Stomach (tissue), 8 donors: ENCODE measurements at regions not wholly inside any gene's neighbourhood (a gene's known extent, or its start where the extent isn't known, plus 50 kb on each side); places are given as distances from the start of the nearest gene placed in this dataset.
"Not testable (repeated sequence)": the region's sequence is repeated elsewhere in the genome, so short reads cannot be mapped to it uniquely, and the experiment has no call there.

Source experiments
- DNase-seq, 2 donors: peaks; one replicate each; pipeline versions ENCODE4 v3.0.0 to v3.0.0-alpha.2; 2013 to 2019
- H3K27ac ChIP-seq, 5 donors: fragments of 200-600 bp in 4 of 5; sonication (generic) in 4 of 5; one replicate each; pipeline ENCODE4 v1.5.1; 2013 to 2019; ENCODE audit warnings: mild to moderate bottlenecking in 1 of 5, moderate library complexity in 1 of 5
- H3K27me3 ChIP-seq, 3 donors: fragments of 200-600 bp; sonication (generic); one replicate each; pipeline ENCODE4 v1.5.1; 2017 to 2019; ENCODE audit warnings: mixed run types in 1 of 3
- H3K36me3 ChIP-seq, 4 donors: fragments of 200-600 bp; sonication (generic); 1 replicate in 3 of 4; 2 replicates in 1 of 4; pipeline ENCODE4 v1.5.1; 2016 to 2019
- H3K4me1 ChIP-seq, 4 donors: fragments of 200-600 bp; sonication (generic); one replicate each; pipeline ENCODE4 v1.5.1; 2016 to 2019
- H3K4me3 ChIP-seq, 4 donors: fragments of 200-600 bp; sonication (generic) in 3 of 4; one replicate each; pipeline ENCODE4 v1.5.1; 2016 to 2019; ENCODE audit warnings: mild to moderate bottlenecking in 1 of 4
- H3K9me3 ChIP-seq, 4 donors: fragments of 200-600 bp; sonication (generic); one replicate each; pipeline ENCODE4 v1.5.1; 2016 to 2019
- EP300 ChIP-seq: sonication (generic); formaldehyde crosslinking; IDR thresholded peaks from one replicate; pipeline ENCODE4 v1.6.1; 2017; ENCODE audit warnings: antibody characterized with exemption
- POLR2A ChIP-seq, 4 donors: fragments of 450-650 bp; IDR thresholded peaks; one replicate each; pipeline ENCODE4 v1.6.1; 2016; ENCODE audit warnings: antibody characterized with exemption in 4 of 4, control low read depth in 2 of 4, mild to moderate bottlenecking in 1 of 4, moderate library complexity in 1 of 4
- POLR2AphosphoS5 ChIP-seq, 3 donors: sonication (generic); formaldehyde crosslinking; IDR thresholded peaks; one replicate each; pipeline ENCODE4 v1.6.1; 2016; ENCODE audit warnings: antibody characterized with exemption in 3 of 3
- WGBS, 5 donors: extraction: QIAGEN DNeasy Blood & Tissue Kit in 3 of 5; methylation state at CpG; one replicate each; pipeline versions ENCODE4 v1.1.5 to v1.1.7; 2013 to 2018; 5-methylcytosine and 5-hydroxymethylcytosine counted together
- intact Hi-C: fragments of 100-400 bp; cut with DNase I; formaldehyde crosslinking; loops from one replicate; pipeline ENCODE4 v1.15.1; 2023; ENCODE audit warnings: low total_unique reads
- TF ChIP-seq, protein P1 (sequence below), 7 experiments: fragments of 450-650 bp in 4 of 7; fragments of 200-600 bp in 3 of 7; sonication (generic) in 3 of 7; IDR thresholded peaks; one replicate each; pipeline ENCODE4 v1.5.1; 2016 to 2019; ENCODE audit warnings: antibody characterized with exemption in 7 of 7, control low read depth in 2 of 7, mild to moderate bottlenecking in 1 of 7
- donor health status: healthy with polysubstance abuse.
- donor health status: Bipolar disorder and iron deficiency.
- donor health status: healthy.

- H3K4me3 ChIP-seq = no peak overlapping the region
- intact Hi-C loops = no loop called here
- DNase-seq = no peak
- WGBS, 5 donors = 26 to 48% (median 41%) methylated on average over 1 of the region's 1 CpG
- TF ChIP-seq EP300 (no peak), POLR2AphosphoS5 (IDR thresholded peaks at IDR 0.05) (no peak), POLR2A (IDR thresholded peaks at IDR 0.05) (no peak)
- TF ChIP-seq, protein P1, sequence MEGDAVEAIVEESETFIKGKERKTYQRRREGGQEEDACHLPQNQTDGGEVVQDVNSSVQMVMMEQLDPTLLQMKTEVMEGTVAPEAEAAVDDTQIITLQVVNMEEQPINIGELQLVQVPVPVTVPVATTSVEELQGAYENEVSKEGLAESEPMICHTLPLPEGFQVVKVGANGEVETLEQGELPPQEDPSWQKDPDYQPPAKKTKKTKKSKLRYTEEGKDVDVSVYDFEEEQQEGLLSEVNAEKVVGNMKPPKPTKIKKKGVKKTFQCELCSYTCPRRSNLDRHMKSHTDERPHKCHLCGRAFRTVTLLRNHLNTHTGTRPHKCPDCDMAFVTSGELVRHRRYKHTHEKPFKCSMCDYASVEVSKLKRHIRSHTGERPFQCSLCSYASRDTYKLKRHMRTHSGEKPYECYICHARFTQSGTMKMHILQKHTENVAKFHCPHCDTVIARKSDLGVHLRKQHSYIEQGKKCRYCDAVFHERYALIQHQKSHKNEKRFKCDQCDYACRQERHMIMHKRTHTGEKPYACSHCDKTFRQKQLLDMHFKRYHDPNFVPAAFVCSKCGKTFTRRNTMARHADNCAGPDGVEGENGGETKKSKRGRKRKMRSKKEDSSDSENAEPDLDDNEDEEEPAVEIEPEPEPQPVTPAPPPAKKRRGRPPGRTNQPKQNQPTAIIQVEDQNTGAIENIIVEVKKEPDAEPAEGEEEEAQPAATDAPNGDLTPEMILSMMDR (IDR thresholded peaks at IDR 0.05) = no peak
- peaks cover 0 to 5% (median 0%) of the 10 kb centered on the region in 4 donors for H3K9me3 ChIP-seq
- peaks cover 0 to 12% (median 0%) of the 10 kb centered on the region in 4 donors for H3K4me1 ChIP-seq
- H3K27me3 ChIP-seq = peaks cover 0 to 19% (median 0%) of the 10 kb centered on the region in 3 donors
- H3K36me3 ChIP-seq = no peaks in the 10 kb centered on the region
- no peak overlapping the region for H3K27ac ChIP-seq
These were observed 172.3 kb downstream of the DPY19L2 start for GRCh38 chr12:63495974-63496373.

GRCh38 chr12:63493357-63493756, 174.9 kb downstream of the DPY19L2 start:
- H3K36me3 ChIP-seq, H3K27ac ChIP-seq, DNase-seq, H3K27me3 ChIP-seq, intact Hi-C loops, H3K4me3 ChIP-seq: not testable (repeated sequence)
- Histone ChIP-seq H3K9me3 (peaks cover 0 to 11% (median 5%) of the 10 kb centered on the region in 4 donors), H3K4me1 (peaks cover 0 to 12% (median 0%) of the 10 kb centered on the region in 4 donors)
- 63 to 84% (median 76%) methylated on average over 4 of the region's 4 CpGs for WGBS, 5 donors

GRCh38 chr12:63480186-63480585, 188.1 kb downstream of the DPY19L2 start:
- no peaks in the 10 kb centered on the region for H3K27me3 ChIP-seq
- no peak overlapping the region for H3K27ac ChIP-seq
- no peak for TF ChIP-seq POLR2AphosphoS5 (IDR thresholded peaks at IDR 0.05)
- no peak for TF ChIP-seq POLR2A (IDR thresholded peaks at IDR 0.05)
- TF ChIP-seq, protein P1 (IDR thresholded peaks at IDR 0.05) = no peak
- no peak for TF ChIP-seq EP300
- no peaks in the 10 kb centered on the region for H3K4me1 ChIP-seq
- intact Hi-C loops = no loop called here
- no peaks in the 10 kb centered on the region for H3K9me3 ChIP-seq
- 48 to 62% (median 53%) methylated on average over 2 of the region's 2 CpGs for WGBS, 5 donors
- DNase-seq = no peak
- H3K36me3 ChIP-seq = no peaks in the 10 kb centered on the region
- no peak overlapping the region for H3K4me3 ChIP-seq

- intact Hi-C loops = no loop called here
- Histone ChIP-seq H3K9me3 (peaks cover 0 to 2% (median 0%) of the 10 kb centered on the region in 4 donors), H3K4me3 (no peak overlapping the region), H3K27me3 (no peaks in the 10 kb centered on the region), H3K27ac (no peak overlapping the region), H3K4me1 (no peaks in the 10 kb centered on the region), H3K36me3 (no peaks in the 10 kb centered on the region)
- DNase-seq = no peak
- 83 to 100% (median 94%) methylated on average over 1 of the region's 1 CpG for WGBS, 5 donors
- TF ChIP-seq POLR2AphosphoS5 (IDR thresholded peaks at IDR 0.05) (no peak), EP300 (no peak), POLR2A (IDR thresholded peaks at IDR 0.05) (no peak)
- TF ChIP-seq, protein P1 (IDR thresholded peaks at IDR 0.05) = no peak
These were observed 198.1 kb downstream of the DPY19L2 start for GRCh38 chr12:63470161-63470560.

DNA sequence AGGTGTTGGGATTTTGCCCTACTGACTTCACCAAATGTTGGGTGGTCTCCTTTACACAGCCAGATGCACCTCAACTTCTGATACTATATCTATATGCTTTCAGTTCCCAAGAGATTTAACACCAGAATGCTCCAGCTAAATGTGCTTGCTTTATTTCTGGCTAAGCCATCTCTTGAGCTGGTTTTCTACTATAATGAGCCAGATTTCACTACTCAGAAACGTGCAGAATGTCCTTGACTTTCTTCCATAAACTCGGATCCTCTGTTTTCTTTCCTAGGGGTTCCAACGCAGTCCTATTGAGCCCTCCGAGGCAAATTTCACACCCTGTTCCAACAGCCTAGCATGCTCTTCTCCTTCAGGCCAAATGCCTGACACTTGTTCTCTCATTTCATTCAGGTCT, 200.3 kb downstream of the DPY19L2 start:
- TF ChIP-seq POLR2AphosphoS5 (IDR thresholded peaks at IDR 0.05) = no peak
- TF ChIP-seq POLR2A (IDR thresholded peaks at IDR 0.05) = no peak
- TF ChIP-seq, protein P1 (IDR thresholded peaks at IDR 0.05) = no peak
- TF ChIP-seq EP300 = no peak
- no peak for DNase-seq
- intact Hi-C loops = no loop called here

More for the DNA sequence above, 200.3 kb downstream of the DPY19L2 start:
- Histone ChIP-seq H3K9me3 (peaks cover 0 to 6% (median 0%) of the 10 kb centered on the region in 4 donors), H3K4me1 (no peaks in the 10 kb centered on the region), H3K27ac (no peak overlapping the region), H3K4me3 (no peak overlapping the region), H3K36me3 (no peaks in the 10 kb centered on the region), H3K27me3 (no peaks in the 10 kb centered on the region)
- 52 to 75% (median 66%) methylated on average over 4 of the region's 4 CpGs for WGBS, 5 donors
